K562 (cell line): ENCODE measurements at regions not wholly inside any gene's neighbourhood (a gene's known extent, or its start where the extent isn't known, plus 50 kb on each side); places are given as distances from the start of the nearest gene placed in this dataset.

ENCODE experiments used
- ATAC-seq: fragments of 200-7000 bp; cut with Tn5 transposase; 3 replicates; pipeline ENCODE4 v1.9.1; 2020; ENCODE audit warnings: moderate library complexity
- BruUV-seq: library from RNA; stranded (reverse); fragments of 400-500 nt; replicated peaks from 2 replicates; lab custom pipeline; 2021; lab: Mats Ljungman, UMichigan
- CTCF ChIA-PET: fragments of 300-600 bp; formaldehyde crosslinking; extraction: SDS; loops from one replicate; lab custom pipeline; 2021; ENCODE audit warnings: low intra/inter-chr PET ratio; lab: Yijun Ruan, JAX
- POLR2A ChIA-PET: fragments of 300-600, 350-650 bp; sonication (Branson Sonifier 250); formaldehyde crosslinking; extraction: SDS; loops from one replicate; lab custom pipeline; 2021; ENCODE audit warnings: antibody characterized with exemption, inconsistent platforms; lab: Yijun Ruan, JAX
- DNase-seq, 4 experiments: peaks; one replicate each; pipeline versions ENCODE4 v3.0.0 to v3.0.0-alpha.2; 2011 to 2018; ENCODE audit warnings: low spot score in 3 of 4, mixed read lengths in 3 of 4; ENCODE audit errors: extremely low read depth in 1 of 4
- FAIRE-seq: peaks from 2 replicates; lab custom pipeline; 2011; peaks lifted over from hg19 to GRCh38; lab: Jason Lieb, UNC
- H2AFZ ChIP-seq: 2 replicates; pipeline ENCODE4 v1.6.0; 2011; ENCODE audit warnings: low read depth, low read length, control low read depth, inconsistent platforms
- H3K27ac ChIP-seq: fragments of 200-600 bp; 3 replicates; pipeline ENCODE4 v1.8.0; 2011; ENCODE audit warnings: low read depth, mild to moderate bottlenecking, control low read depth, inconsistent platforms, low read length, moderate library complexity, mixed read lengths; ENCODE audit errors: extremely low read depth
- H3K27me3 ChIP-seq, 2 experiments: fragments of 300-600 bp in 1 of 2; 2 replicates in 1 of 2; 3 replicates in 1 of 2; pipeline versions ENCODE4 v1.6.0 to v1.8.0; 2011; ENCODE audit warnings: inconsistent platforms in 2 of 2, low read length in 2 of 2, mild to moderate bottlenecking in 1 of 2, mixed read lengths in 1 of 2, moderate library complexity in 1 of 2; ENCODE audit not compliant: control insufficient read depth in 2 of 2, insufficient read depth in 2 of 2
- H3K36me3 ChIP-seq: fragments of 300-600 bp; 3 replicates; pipeline ENCODE4 v1.8.0; 2011; ENCODE audit warnings: mild to moderate bottlenecking, low read length, inconsistent platforms; ENCODE audit not compliant: control insufficient read depth, insufficient read depth
- H3K4me1 ChIP-seq, 2 experiments: fragments of 200-600 bp in 1 of 2; replicated peaks in 1 of 2; 2 replicates in 1 of 2; 3 replicates in 1 of 2; pipeline versions ENCODE4 v1.5.1 to v1.8.0; 2011; ENCODE audit warnings: inconsistent platforms in 2 of 2, low read length in 2 of 2, mild to moderate bottlenecking in 1 of 2, mixed read lengths in 1 of 2, moderate library complexity in 1 of 2; ENCODE audit not compliant: control insufficient read depth in 2 of 2, insufficient read depth in 2 of 2
- H3K4me2 ChIP-seq: 2 replicates; pipeline ENCODE4 v1.6.1; 2011; ENCODE audit warnings: low read length, control low read depth, inconsistent platforms, mixed read lengths; ENCODE audit not compliant: insufficient read depth
- H3K4me3 ChIP-seq: fragments of 200-600 bp; sonication (generic), shearing (Covaris generic); 2 replicates; pipeline ENCODE4 v1.5.1; 2016; ENCODE audit warnings: control low read depth, inconsistent platforms
- H3K79me2 ChIP-seq: fragments of 200-600 bp; 3 replicates; pipeline ENCODE4 v1.8.0; 2011; ENCODE audit warnings: low read length, inconsistent platforms; ENCODE audit not compliant: control insufficient read depth, insufficient read depth
- H3K9ac ChIP-seq, 2 experiments: 2 replicates each; pipeline versions ENCODE4 v1.6.0 to v1.6.1; 2011; ENCODE audit warnings: low read depth in 2 of 2, low read length in 2 of 2, control low read depth in 1 of 2, inconsistent platforms in 1 of 2, mild to moderate bottlenecking in 1 of 2, mixed read lengths in 1 of 2; ENCODE audit not compliant: insufficient read depth in 1 of 2
- H3K9me1 ChIP-seq: one replicate; pipeline ENCODE4 v1.6.0; 2011; ENCODE audit warnings: inconsistent platforms, mild to moderate bottlenecking, low read length, moderate library complexity; ENCODE audit not compliant: control insufficient read depth, insufficient read depth
- H3K9me3 ChIP-seq: replicated peaks from 2 replicates; pipeline ENCODE4 v1.5.1; 2011; ENCODE audit warnings: low read depth, low read length, inconsistent platforms; ENCODE audit not compliant: control insufficient read depth, insufficient read depth
- H4K20me1 ChIP-seq: replicated peaks from 2 replicates; pipeline ENCODE4 v1.6.1; 2011; ENCODE audit warnings: low read length, inconsistent platforms, mixed read lengths; ENCODE audit not compliant: control insufficient read depth, insufficient read depth
- BRF1 ChIP-seq: IDR thresholded peaks from 3 replicates; pipeline ENCODE4 v1.6.1; 2011; ENCODE audit warnings: borderline replicate concordance, mild to moderate bottlenecking; ENCODE audit not compliant: insufficient read length; ENCODE audit errors: extremely low read depth
- CHD2 ChIP-seq: IDR thresholded peaks from 2 replicates; pipeline ENCODE4 v1.6.1; 2011; ENCODE audit warnings: low read depth, low read length
- EP300 ChIP-seq: IDR thresholded peaks from 2 replicates; pipeline ENCODE4 v1.6.1; 2012; ENCODE audit warnings: low read length, improper control_type of control experiment
- GTF3C2 ChIP-seq: IDR thresholded peaks from 3 replicates; pipeline ENCODE4 v1.6.1; 2011; ENCODE audit warnings: borderline replicate concordance, mild to moderate bottlenecking, moderate library complexity; ENCODE audit not compliant: insufficient read length; ENCODE audit errors: extremely low read depth
- HDAC8 ChIP-seq: fragments of 450-650 bp; IDR thresholded peaks from 2 replicates; pipeline ENCODE4 v1.6.1; 2016; ENCODE audit warnings: mild to moderate bottlenecking, missing genetic modification characterization, moderate library complexity, missing compliant biosample characterization
- JUND ChIP-seq, 2 experiments: IDR thresholded peaks; 2 replicates in 1 of 2; 3 replicates in 1 of 2; pipeline ENCODE4 v1.6.1; 2011; ENCODE audit warnings: borderline replicate concordance in 2 of 2, low read depth in 2 of 2, low read length in 2 of 2, improper control_type of control experiment in 1 of 2, missing biosample characterization in 1 of 2, missing genetic modification characterization in 1 of 2, missing genetic modification reagents in 1 of 2
- MCM5 ChIP-seq: fragments of 450-650 bp; IDR thresholded peaks from 2 replicates; pipeline ENCODE4 v1.6.1; 2016; ENCODE audit warnings: low read depth
- NCOA2 ChIP-seq, 2 experiments: fragments of 450-650 bp; IDR thresholded peaks; 2 replicates each; pipeline ENCODE4 v1.6.1; 2018; ENCODE audit warnings: mild to moderate bottlenecking in 2 of 2, moderate library complexity in 1 of 2; ENCODE audit not compliant: partially characterized antibody in 2 of 2
- NONO ChIP-seq, 2 experiments: fragments of 200-400 bp in 1 of 2; fragments of 450-650 bp in 1 of 2; formaldehyde crosslinking in 1 of 2; IDR thresholded peaks; 2 replicates each; pipeline ENCODE4 v1.6.1; 2017; ENCODE audit warnings: low read depth in 2 of 2, mild to moderate bottlenecking in 2 of 2, moderate library complexity in 2 of 2, low read length in 1 of 2
- SIX5 ChIP-seq, 2 experiments: IDR thresholded peaks; 2 replicates each; pipeline ENCODE4 v1.6.1; 2011; ENCODE audit warnings: low read length in 2 of 2, borderline replicate concordance in 1 of 2, low read depth in 1 of 2, mild to moderate bottlenecking in 1 of 2, moderate library complexity in 1 of 2; ENCODE audit not compliant: insufficient read depth in 1 of 2
- ZNF197 ChIP-seq: fragments of 200-800 bp; sonication (Bioruptor generic); IDR thresholded peaks from 2 replicates; pipeline ENCODE4 v1.6.1; 2016; ENCODE audit warnings: low read depth, missing genetic modification characterization, missing compliant biosample characterization
- WGBS: fragments of 100-300 bp; shearing (Covaris generic); methylation state at CpG from one replicate; pipeline ENCODE4 v1.1.6; 2016; ENCODE audit warnings: low coverage, mixed read lengths; ENCODE audit not compliant: insufficient coverage; ENCODE audit errors: missing lambda C conversion rate; 5-methylcytosine and 5-hydroxymethylcytosine counted together
- in situ Hi-C: fragments of 300-500 bp; cut with MboI; formaldehyde crosslinking; loops from 4 replicates; pipeline ENCODE4 v1.15.0; 2018; ENCODE audit warnings: inconsistent platforms, mixed read lengths
- intact Hi-C: fragments of 100-400 bp; cut with micrococcal nuclease; formaldehyde crosslinking; loops from 2 replicates; pipeline ENCODE4 v1.14.2; 2022
- TF ChIP-seq, protein P1 (sequence below): fragments of 250-450 bp; sonication (Bioruptor Pico); IDR thresholded peaks from 2 replicates; pipeline ENCODE4 v1.6.1; 2021; ENCODE audit warnings: mild to moderate bottlenecking

- TF ChIP-seq SIX5 (IDR thresholded peaks at IDR 0.05; ENCODE audit: borderline replicate concordance in 1 of 2, insufficient read depth in 1 of 2, low read depth in 1 of 2, low read length in 2 of 2), result no peak
- no peak for ATAC-seq
- Histone ChIP-seq H3K9me3 (no peaks in the 10 kb centered on the region), H3K9ac (no peak overlapping the region), H3K36me3 (no peaks in the 10 kb centered on the region), H3K27me3 (0 out of 5 replicates have a peak, but pooled peaks cover 0 to under 1% of the 10 kb centered on the region in 2 experiments), H3K4me3 (no peak overlapping the region), H3K4me1 (no peaks in the 10 kb centered on the region), H3K79me2 (no peaks in the 10 kb centered on the region), H3K9me1 (no peaks in the 10 kb centered on the region), H4K20me1 (no peaks in the 10 kb centered on the region), H3K27ac (no peak overlapping the region), H3K4me2 (no peak overlapping the region), H2AFZ (no peak overlapping the region)
- no TSS peak for BruUV-seq
- FAIRE-seq, result no peak
- ChIA-PET POLR2A (interaction anchor here (0.7 to 0.9 kb wide), 2 partner anchors 16 to 195 kb away, joined by 3 read pairs; no protein-coding TSS in a partner anchor), CTCF (no interaction called here)
- intact Hi-C loops (no loop called here), in situ Hi-C loops (loop anchor here (10.0 kb wide), 1 partner anchor 234 kb away; the partner anchor contains the start of genes NCBP2L and TSC22D3)
- DNase-seq, result no peak
- WGBS, result no CpG with 5 or more reads among the region's 1 CpG
Measured at GRCh38 chrX:107541244-107541643, 87.1 kb upstream of the PRPS1 start.

DNA sequence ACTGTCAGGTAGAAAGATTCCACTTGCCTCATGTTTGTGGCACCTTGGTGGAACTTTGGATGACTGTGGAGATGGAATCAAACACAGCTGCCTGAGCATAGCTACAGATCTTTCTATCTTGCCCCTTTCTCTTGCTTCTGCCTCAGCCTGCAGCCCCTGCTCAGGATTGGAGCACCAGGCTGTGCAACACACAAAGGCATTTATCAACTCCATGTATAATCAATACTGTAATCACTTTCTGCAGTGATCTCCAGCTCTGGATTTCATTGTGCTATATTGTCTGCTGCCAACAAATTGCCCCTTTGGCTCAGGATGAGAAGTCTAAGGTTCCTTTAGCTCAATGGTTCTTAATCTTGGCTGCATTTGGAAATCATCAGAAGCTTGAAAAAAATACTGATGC is 86.3 kb upstream of the PRPS1 start:
- Histone ChIP-seq H3K27ac (no peak overlapping the region), H3K9ac (no peak overlapping the region), H3K79me2 (no peaks in the 10 kb centered on the region), H3K4me1 (no peaks in the 10 kb centered on the region), H2AFZ (no peak overlapping the region), H3K9me1 (no peaks in the 10 kb centered on the region), H3K4me3 (no peak overlapping the region), H3K36me3 (no peaks in the 10 kb centered on the region), H4K20me1 (no peaks in the 10 kb centered on the region), H3K4me2 (no peak overlapping the region), H3K9me3 (no peaks in the 10 kb centered on the region), H3K27me3 (peaks cover 0 to 7% of the 10 kb centered on the region in 2 experiments; a peak in 1 of 5 replicates)
- CTCF ChIA-PET, result no interaction called here
- POLR2A ChIA-PET, result no interaction called here
- BruUV-seq, result no TSS peak
- no peak for DNase-seq
- ATAC-seq, result no peak
- no peak for FAIRE-seq
- intact Hi-C loops (no loop called here), in situ Hi-C loops (loop anchor here (10.0 kb wide), 1 partner anchor 233 kb away; the partner anchor contains the start of genes NCBP2L and TSC22D3)
- TF ChIP-seq, protein P1, sequence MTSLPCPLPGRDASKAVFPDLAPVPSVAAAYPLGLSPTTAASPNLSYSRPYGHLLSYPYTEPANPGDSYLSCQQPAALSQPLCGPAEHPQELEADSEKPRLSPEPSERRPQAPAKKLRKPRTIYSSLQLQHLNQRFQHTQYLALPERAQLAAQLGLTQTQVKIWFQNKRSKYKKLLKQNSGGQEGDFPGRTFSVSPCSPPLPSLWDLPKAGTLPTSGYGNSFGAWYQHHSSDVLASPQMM (CRISPR knock-in tag), result no peak
- TF ChIP-seq HDAC8 (no peak), JUND (IDR thresholded peaks at IDR 0.05; ENCODE audit: borderline replicate concordance, low read depth, low read length) (no peak), JUND (tag; IDR thresholded peaks at IDR 0.05; ENCODE audit: borderline replicate concordance, low read depth, low read length) (no peak), CHD2 (no peak), ZNF197 (CRISPR knock-in tag) (no peak), NCOA2 (IDR thresholded peaks at IDR 0.05; ENCODE audit: partially characterized antibody in 2 of 2) (no peak), EP300 (no peak), GTF3C2 (no peak), BRF1 (no peak), NONO (IDR thresholded peaks at IDR 0.05; ENCODE audit: low read depth in 2 of 2, low read length in 1 of 2) (no peak), MCM5 (no peak)
